HepG2 (cell line): ENCODE measurements at regions not wholly inside any gene's neighbourhood (a gene's known extent, or its start where the extent isn't known, plus 50 kb on each side); places are given as distances from the start of the nearest gene placed in this dataset.

Experiments used
- ATAC-seq: fragments of 200-7000 bp; cut with Tn5 transposase; 3 replicates; pipeline ENCODE4 v1.9.1; 2020; ENCODE audit warnings: mild to moderate bottlenecking, moderate library complexity
- BruUV-seq: library from RNA; stranded (reverse); fragments of 400-500 nt; replicated peaks from 2 replicates; lab custom pipeline; 2021; lab: Mats Ljungman, UMichigan
- CTCF ChIA-PET: fragments of 300-600 bp; formaldehyde crosslinking; extraction: SDS; loops from one replicate; lab custom pipeline; 2021; ENCODE audit warnings: low total read pairs, inconsistent platforms, low intra/inter-chr PET ratio; lab: Yijun Ruan, JAX
- POLR2A ChIA-PET: fragments of 350-600 bp; sonication (Branson Sonifier 250); formaldehyde crosslinking; loops from one replicate; lab custom pipeline; 2020; ENCODE audit warnings: antibody characterized with exemption, inconsistent platforms; lab: Yijun Ruan, JAX
- DNase-seq: peaks from one replicate; pipeline ENCODE4 v3.0.0-alpha.2; 2015; ENCODE audit warnings: low spot score
- FAIRE-seq: peaks from 3 replicates; lab custom pipeline; 2011; peaks lifted over from hg19 to GRCh38; lab: Jason Lieb, UNC
- H2AFZ ChIP-seq: one replicate; pipeline ENCODE4 v1.6.1; 2011; ENCODE audit warnings: low read length, inconsistent platforms
- H3K27ac ChIP-seq: fragments of 300-600 bp; 3 replicates; pipeline ENCODE4 v1.8.0; 2011; ENCODE audit warnings: mixed run types, mild to moderate bottlenecking, mixed read lengths, low read length, inconsistent platforms; ENCODE audit not compliant: insufficient read depth; ENCODE audit errors: extremely low read length
- H3K27me3 ChIP-seq, 2 experiments: fragments of 200-600 bp in 1 of 2; 2 replicates in 1 of 2; 3 replicates in 1 of 2; pipeline versions ENCODE4 v1.6.0 to v1.8.0; 2011; ENCODE audit warnings: low read length in 2 of 2, mild to moderate bottlenecking in 2 of 2, moderate library complexity in 2 of 2, inconsistent platforms in 1 of 2; ENCODE audit not compliant: insufficient read depth in 2 of 2, control insufficient read depth in 1 of 2
- H3K36me3 ChIP-seq, 2 experiments: fragments of 200-600 bp in 1 of 2; replicated peaks in 1 of 2; 2 replicates in 1 of 2; 3 replicates in 1 of 2; pipeline versions ENCODE4 v1.5.1 to v1.8.0; 2011; ENCODE audit warnings: low read length in 2 of 2, inconsistent platforms in 1 of 2; ENCODE audit not compliant: insufficient read depth in 2 of 2, control insufficient read depth in 1 of 2
- H3K4me1 ChIP-seq: 2 replicates; pipeline ENCODE4 v1.5.1; 2012; ENCODE audit warnings: low read length, inconsistent platforms; ENCODE audit not compliant: insufficient read depth
- H3K4me2 ChIP-seq: 2 replicates; pipeline ENCODE4 v1.6.0; 2011; ENCODE audit warnings: low read depth, low read length, inconsistent platforms
- H3K4me3 ChIP-seq, 3 experiments: fragments of 200-600 bp in 1 of 3; sonication (generic), shearing (Covaris generic) in 1 of 3; replicated peaks in 1 of 3; 2 replicates each; pipeline ENCODE4 v1.5.1; 2011 to 2016; ENCODE audit warnings: low read length in 3 of 3, inconsistent platforms in 2 of 3, low read depth in 2 of 3, mild to moderate bottlenecking in 2 of 3, control low read depth in 1 of 3, mixed read lengths in 1 of 3; ENCODE audit not compliant: insufficient read depth in 1 of 3
- H3K79me2 ChIP-seq: one replicate; pipeline ENCODE4 v1.6.1; 2011; ENCODE audit warnings: low read length, inconsistent platforms; ENCODE audit not compliant: insufficient read depth
- H3K9ac ChIP-seq: 2 replicates; pipeline ENCODE4 v1.6.0; 2011; ENCODE audit warnings: mild to moderate bottlenecking, low read depth, low read length, inconsistent platforms; ENCODE audit not compliant: insufficient read depth
- H3K9me3 ChIP-seq: 2 replicates; pipeline ENCODE4 v1.5.1; 2012; ENCODE audit warnings: mild to moderate bottlenecking, low read length
- H4K20me1 ChIP-seq: 2 replicates; pipeline ENCODE4 v1.6.0; 2011; ENCODE audit warnings: inconsistent platforms, mild to moderate bottlenecking, low read length, moderate library complexity; ENCODE audit not compliant: insufficient read depth
- ATF4 ChIP-seq, 2 experiments: fragments of 450-650 bp in 1 of 2; sonication (generic) in 1 of 2; formaldehyde crosslinking; IDR thresholded peaks; 2 replicates each; pipeline versions ENCODE4 v1.5.0 to v1.8.0; 2020 to 2022; ENCODE audit warnings: mild to moderate bottlenecking in 1 of 2, missing genetic modification reagents in 1 of 2
- LCORL ChIP-seq, 2 experiments: fragments of 450-650 bp in 1 of 2; sonication (generic) in 1 of 2; formaldehyde crosslinking in 1 of 2; IDR thresholded peaks; 2 replicates each; pipeline versions ENCODE4 v1.5.0 to v1.6.1; 2017 to 2020; ENCODE audit warnings: antibody characterized with exemption in 1 of 2, missing genetic modification reagents in 1 of 2
- THRA ChIP-seq: sonication (generic); formaldehyde crosslinking; IDR thresholded peaks from 2 replicates; pipeline ENCODE4 v1.4.0; 2020; ENCODE audit warnings: missing genetic modification reagents, borderline replicate concordance
- ZBTB38 ChIP-seq: sonication (generic); formaldehyde crosslinking; IDR thresholded peaks from 2 replicates; pipeline ENCODE4 v1.5.1; 2020; ENCODE audit warnings: mild to moderate bottlenecking, missing genetic modification reagents
- ZBTB4 ChIP-seq: sonication (generic); formaldehyde crosslinking; IDR thresholded peaks from 2 replicates; pipeline ENCODE4 v1.4.0; 2020; ENCODE audit warnings: missing genetic modification reagents, mild to moderate bottlenecking, borderline replicate concordance
- ZBTB8A ChIP-seq: sonication (generic); formaldehyde crosslinking; IDR thresholded peaks from 2 replicates; pipeline ENCODE4 v1.4.0; 2020; ENCODE audit warnings: mild to moderate bottlenecking, low read depth, missing genetic modification reagents, borderline replicate concordance
- ZC3H13 ChIP-seq: sonication (generic); formaldehyde crosslinking; IDR thresholded peaks from 2 replicates; pipeline ENCODE4 v1.8.1; 2023; ENCODE audit warnings: mild to moderate bottlenecking, missing genetic modification reagents, moderate library complexity
- ZNF329 ChIP-seq: sonication (generic); formaldehyde crosslinking; IDR thresholded peaks from 2 replicates; pipeline ENCODE4 v1.9.0; 2021; ENCODE audit warnings: low read depth, mild to moderate bottlenecking, missing genetic modification reagents
- ZNF589 ChIP-seq: sonication (generic); formaldehyde crosslinking; conservative IDR thresholded peaks from 2 replicates; pipeline ENCODE4 v1.8.0; 2022; ENCODE audit warnings: mild to moderate bottlenecking, moderate library complexity, missing genetic modification reagents
- ZNF780A ChIP-seq: sonication (generic); formaldehyde crosslinking; IDR thresholded peaks from 2 replicates; pipeline ENCODE4 v1.8.0; 2022; ENCODE audit warnings: mild to moderate bottlenecking, missing genetic modification reagents, moderate library complexity
- WGBS: methylation state at CpG from one replicate; pipeline ENCODE4 v1.1.6; 2017; ENCODE audit warnings: low lambda C conversion rate; 5-methylcytosine and 5-hydroxymethylcytosine counted together
- in situ Hi-C: cut with HindIII; loops from 2 replicates; pipeline ENCODE4 v1.10.0; 2017; ENCODE audit warnings: low pct_unique_long_range_greater_than_20kb; ENCODE audit not compliant: extremely low pct_ligation_motif_present
- intact Hi-C: fragments of 100-400 bp; cut with micrococcal nuclease; formaldehyde crosslinking; loops from one replicate; pipeline ENCODE4 v1.10.0; 2022; ENCODE audit not compliant: unreplicated experiment

GRCh38 chr6:26280407-26280806 is 84.6 kb upstream of the BTN3A2 start:
- Histone ChIP-seq H3K36me3 (no peaks in the 10 kb centered on the region), H3K9me3 (no peaks in the 10 kb centered on the region), H3K4me2 (no peak overlapping the region), H3K9ac (no peak overlapping the region), H2AFZ (no peak overlapping the region), H3K4me3 (no peak overlapping the region), H3K4me1 (peaks cover 15% of the 10 kb centered on the region), H3K27me3 (no peaks in the 10 kb centered on the region; a peak in 1 of 5 replicates), H3K79me2 (no peaks in the 10 kb centered on the region), H3K27ac (no peak overlapping the region), H4K20me1 (no peaks in the 10 kb centered on the region)
- FAIRE-seq (no peak), ATAC-seq (no peak), DNase-seq (no peak)
- intact Hi-C loops, result no loop called here
- CTCF ChIA-PET, result no interaction called here
- TF ChIP-seq ZNF329 (CRISPR knock-in tag), result no peak
- TF ChIP-seq LCORL (IDR thresholded peaks at IDR 0.05), result peak; percentile 90
- no peak for TF ChIP-seq LCORL (CRISPR knock-in tag; IDR thresholded peaks at IDR 0.05)
- no TSS peak for BruUV-seq
- POLR2A ChIA-PET, result no interaction called here
- in situ Hi-C loops, result no loop called here
- 51% methylated on average over 1 of the region's 1 CpG for WGBS

GRCh38 chr6:26284537-26285142 is 80.4 kb upstream of the BTN3A2 start:
- Histone ChIP-seq H4K20me1 (no peaks in the 10 kb centered on the region), H3K27me3 (no peaks in the 10 kb centered on the region; a peak in 1 of 5 replicates), H3K9ac (peak overlapping the region; percentile 83), H3K27ac (peak overlapping the region; percentile 85), H2AFZ (peak overlapping the region; percentile 92), H3K4me2 (peak overlapping the region; percentile 89), H3K9me3 (no peaks in the 10 kb centered on the region), H3K79me2 (no peaks in the 10 kb centered on the region), H3K4me1 (peaks cover 19% of the 10 kb centered on the region), H3K36me3 (no peaks in the 10 kb centered on the region), H3K4me3 (peak overlapping the region; percentile 76 to 89 (median 82))
- in situ Hi-C loops (no loop called here), intact Hi-C loops (loop anchor here (2.0 kb wide), 1 partner anchor 24 kb away; no protein-coding TSS in a partner anchor)
- ATAC-seq (no peak), FAIRE-seq (no peak), DNase-seq (no peak)
- BruUV-seq, result no TSS peak
- CTCF ChIA-PET, result no interaction called here
- POLR2A ChIA-PET, result interaction anchor here (1.3 to 2.8 kb wide), 10 partner anchors 10 to 241 kb away, joined by 3 to 34 read pairs (median 6); a partner anchor contains a TSS
- WGBS, result 80% methylated on average over 23 of the region's 23 CpGs
- peak; percentile 78; the same call in 1 of the 2 replicates for TF ChIP-seq ZBTB38 (CRISPR knock-in tag)
- TF ChIP-seq ZBTB8A (CRISPR knock-in tag), result no peak
- TF ChIP-seq ZC3H13, result 0 out of 2 replicates have a peak, but pooled peaks have one; percentile 69
- 0 out of 2 replicates have a peak, but pooled peaks have one; percentile 9 for TF ChIP-seq ZNF589 (CRISPR knock-in tag)
- peak; percentile 23; the same call in 1 of the 2 replicates for TF ChIP-seq ZNF780A
- TF ChIP-seq THRA, result peak; percentile 3; the same call in 1 of the 2 replicates
- peak in 1 of 2 experiments; percentile 20; a peak in 1 of 4 replicates for TF ChIP-seq ATF4 (CRISPR knock-in tag; IDR thresholded peaks at IDR 0.05)
- 0 out of 2 replicates have a peak, but pooled peaks have one; percentile 27 for TF ChIP-seq ZBTB4 (CRISPR knock-in tag)
